GM19463 (cell line): ENCODE measurements at regions not wholly inside any gene's neighbourhood (a gene's known extent, or its start where the extent isn't known, plus 50 kb on each side); places are given as distances from the start of the nearest gene placed in this dataset.
"Not testable (repeated sequence)": the region's sequence is repeated elsewhere in the genome, so short reads cannot be mapped to it uniquely, and the experiment has no call there.

Experiments
- ATAC-seq: cut with Tn5 transposase; IDR thresholded peaks from one replicate; pipeline ENCODE4 v1.9.1; 2021; ENCODE audit warnings: mild to moderate bottlenecking, moderate library complexity; ENCODE audit not compliant: unreplicated experiment

GRCh38 chr7:93048136-93048930, 69.4 kb downstream of the SAMD9 start:
- no peak for ATAC-seq

GRCh38 chr7:93047514-93048099, 70.2 kb downstream of the SAMD9 start:
- peak; percentile 60 for ATAC-seq

- ATAC-seq: no peak
These were observed 71.1 kb downstream of the SAMD9 start for GRCh38 chr7:93046641-93047040.

GRCh38 chr7:93044147-93044810, 73.5 kb downstream of the SAMD9 start:
- no peak for ATAC-seq

GRCh38 chr7:93043385-93043985, 74.3 kb downstream of the SAMD9 start:
- no peak for ATAC-seq

GRCh38 chr7:93040355-93040754, 77.4 kb downstream of the SAMD9 start:
- no peak for ATAC-seq

GRCh38 chr7:93039786-93040185, 78.0 kb downstream of the SAMD9 start:
- ATAC-seq: no peak

GRCh38 chr7:93039282-93039681, 78.5 kb downstream of the SAMD9 start:
- ATAC-seq: no peak

- ATAC-seq: peak; percentile 81
These were observed 81.0 kb downstream of the SAMD9 start for GRCh38 chr7:93036807-93037206.

GRCh38 chr7:93036149-93036640, 81.6 kb downstream of the SAMD9 start:
- no peak for ATAC-seq

GRCh38 chr7:93031795-93032194, 86.0 kb downstream of the SAMD9 start:
- ATAC-seq: no peak

- ATAC-seq: no peak
These were observed 87.1 kb downstream of the SAMD9 start for GRCh38 chr7:93030605-93031225.

GRCh38 chr7:93029056-93029455, 88.7 kb downstream of the SAMD9 start:
- no peak for ATAC-seq

GRCh38 chr7:93028610-93029009, 89.2 kb downstream of the SAMD9 start:
- ATAC-seq: no peak

GRCh38 chr7:93027044-93027443, 90.7 kb downstream of the SAMD9 start:
- no peak for ATAC-seq

GRCh38 chr7:93026425-93026824, 91.4 kb downstream of the SAMD9 start:
- no peak for ATAC-seq

GRCh38 chr7:93025389-93025788, 92.4 kb downstream of the SAMD9 start:
- ATAC-seq: no peak

GRCh38 chr7:93022931-93023478, 94.8 kb downstream of the SAMD9 start:
- ATAC-seq: not testable (repeated sequence)

GRCh38 chr7:93021748-93022147, 96.0 kb downstream of the SAMD9 start:
- no peak for ATAC-seq

GRCh38 chr7:93018716-93019115, 99.1 kb downstream of the SAMD9 start:
- ATAC-seq: no peak
